HEK293T (cell line): ENCODE measurements at regions not wholly inside any gene's neighbourhood (a gene's known extent, or its start where the extent isn't known, plus 50 kb on each side); places are given as distances from the start of the nearest gene placed in this dataset.

ENCODE experiments used
- CTCF ChIA-PET: fragments of 350-600 bp; formaldehyde crosslinking; extraction: SDS; loops from one replicate; lab custom pipeline; 2021; ENCODE audit warnings: antibody characterized with exemption, inconsistent platforms; lab: Yijun Ruan, JAX
- POLR2A ChIA-PET: fragments of 350-600 bp; formaldehyde crosslinking; extraction: SDS; loops from one replicate; lab custom pipeline; 2020; ENCODE audit warnings: antibody characterized with exemption, inconsistent platforms; lab: Yijun Ruan, JAX
- DNase-seq: peaks from one replicate; pipeline ENCODE4 v3.0.0; 2012; ENCODE audit warnings: mixed read lengths; ENCODE audit errors: extremely low spot score
- ARNT ChIP-seq: fragments of 450-650 bp; IDR thresholded peaks from 2 replicates; pipeline ENCODE4 v1.6.1; 2017; ENCODE audit warnings: mild to moderate bottlenecking
- BHLHE40 ChIP-seq: fragments of 450-650 bp; IDR thresholded peaks from 2 replicates; pipeline ENCODE4 v1.6.1; 2016; ENCODE audit warnings: mild to moderate bottlenecking, moderate library complexity, borderline replicate concordance
- CTBP1 ChIP-seq: fragments of 450-650 bp; IDR thresholded peaks from 2 replicates; pipeline ENCODE4 v1.6.1; 2016; ENCODE audit warnings: borderline replicate concordance
- ELF4 ChIP-seq: fragments of 450-650 bp; IDR thresholded peaks from 2 replicates; pipeline ENCODE4 v1.6.1; 2017; ENCODE audit warnings: antibody characterized with exemption
- FOXA1 ChIP-seq: fragments of 450-650 bp; IDR thresholded peaks from 2 replicates; pipeline ENCODE4 v1.6.1; 2016; ENCODE audit warnings: mild to moderate bottlenecking
- FOXK2 ChIP-seq: fragments of 450-650 bp; IDR thresholded peaks from 2 replicates; pipeline ENCODE4 v1.6.1; 2016; ENCODE audit warnings: mild to moderate bottlenecking
- FOXM1 ChIP-seq: fragments of 450-650 bp; IDR thresholded peaks from 2 replicates; pipeline ENCODE4 v1.6.1; 2017; ENCODE audit warnings: mild to moderate bottlenecking, borderline replicate concordance
- HDGF ChIP-seq: fragments of 450-650 bp; IDR thresholded peaks from 2 replicates; pipeline ENCODE4 v1.6.1; 2017; ENCODE audit warnings: antibody characterized with exemption, borderline replicate concordance
- L3MBTL2 ChIP-seq: fragments of 450-650 bp; conservative IDR thresholded peaks from 2 replicates; pipeline ENCODE4 v1.6.1; 2016; ENCODE audit warnings: mild to moderate bottlenecking
- LEF1 ChIP-seq: fragments of 450-650 bp; IDR thresholded peaks from 2 replicates; pipeline ENCODE4 v1.6.1; 2017; ENCODE audit warnings: mild to moderate bottlenecking, borderline replicate concordance
- NFRKB ChIP-seq: fragments of 450-650 bp; IDR thresholded peaks from 2 replicates; pipeline ENCODE4 v1.6.1; 2016; ENCODE audit warnings: mild to moderate bottlenecking, moderate library complexity
- PKNOX1 ChIP-seq: fragments of 450-650 bp; IDR thresholded peaks from 2 replicates; pipeline ENCODE4 v1.6.1; 2016
- SP1 ChIP-seq: fragments of 450-650 bp; IDR thresholded peaks from 2 replicates; pipeline ENCODE4 v1.6.1; 2017
- SUZ12 ChIP-seq: fragments of 450-650 bp; IDR thresholded peaks from 2 replicates; pipeline ENCODE4 v1.6.1; 2016; ENCODE audit warnings: mild to moderate bottlenecking
- TARDBP ChIP-seq: fragments of 450-650 bp; IDR thresholded peaks from 2 replicates; pipeline ENCODE4 v1.6.1; 2016
- ZNF384 ChIP-seq: fragments of 450-650 bp; IDR thresholded peaks from 2 replicates; pipeline ENCODE4 v1.6.1; 2016

- ChIA-PET CTCF (no interaction called here), POLR2A (no interaction called here)
- no peak for DNase-seq
- TF ChIP-seq SUZ12 (no peak), FOXK2 (no peak), ARNT (no peak), PKNOX1 (no peak), LEF1 (no peak), NFRKB (no peak), CTBP1 (no peak), L3MBTL2 (no peak), TARDBP (no peak), ZNF384 (no peak)
These were observed 1407.5 kb upstream of the LRRTM3 start for GRCh38 chr10:65518379-65518778.

- ChIA-PET POLR2A (no interaction called here), CTCF (no interaction called here)
- DNase-seq = no peak
- TF ChIP-seq LEF1 = no peak
- no peak for TF ChIP-seq L3MBTL2
- no peak for TF ChIP-seq ARNT
- no peak for TF ChIP-seq ELF4
- TF ChIP-seq FOXM1 = no peak
- no peak for TF ChIP-seq ZNF384
- TF ChIP-seq HDGF = no peak
- TF ChIP-seq FOXA1 = no peak
- TF ChIP-seq CTBP1 = no peak
- TF ChIP-seq NFRKB = no peak
- no peak for TF ChIP-seq SUZ12
- TF ChIP-seq SP1 = no peak
- no peak for TF ChIP-seq PKNOX1
- no peak for TF ChIP-seq TARDBP
- no peak for TF ChIP-seq BHLHE40
- TF ChIP-seq FOXK2 = no peak
These were observed 1396.8 kb upstream of the LRRTM3 start for GRCh38 chr10:65528986-65529385.

- TF ChIP-seq ELF4 (no peak), FOXM1 (no peak), ZNF384 (no peak), TARDBP (no peak), SP1 (no peak), L3MBTL2 (no peak), SUZ12 (no peak), FOXA1 (no peak), CTBP1 (no peak), LEF1 (no peak), BHLHE40 (no peak), NFRKB (no peak), ARNT (no peak), PKNOX1 (no peak), HDGF (no peak), FOXK2 (no peak)
- DNase-seq = no peak
- POLR2A ChIA-PET = no interaction called here
- CTCF ChIA-PET = no interaction called here
These were observed 1394.3 kb upstream of the LRRTM3 start for GRCh38 chr10:65531545-65531944.

GRCh38 chr10:65534771-65535170 lies 1391.1 kb upstream of the LRRTM3 start:
- no peak for DNase-seq
- no peak for TF ChIP-seq ARNT
- TF ChIP-seq FOXK2 = no peak
- TF ChIP-seq HDGF = no peak
- TF ChIP-seq ZNF384 = no peak
- no peak for TF ChIP-seq LEF1
- no peak for TF ChIP-seq NFRKB
- no peak for TF ChIP-seq FOXA1
- TF ChIP-seq PKNOX1 = no peak
- ChIA-PET POLR2A (no interaction called here), CTCF (no interaction called here)

- CTCF ChIA-PET = no interaction called here
- POLR2A ChIA-PET = no interaction called here
- TF ChIP-seq ELF4 (no peak), ARNT (no peak), FOXA1 (no peak), SUZ12 (no peak)
- no peak for DNase-seq
These were observed 1381.1 kb upstream of the LRRTM3 start for GRCh38 chr10:65544756-65545155.

GRCh38 chr10:65548001-65548400 lies 1377.8 kb upstream of the LRRTM3 start:
- ChIA-PET POLR2A (no interaction called here), CTCF (no interaction called here)
- no peak for DNase-seq
- TF ChIP-seq TARDBP = no peak
- TF ChIP-seq HDGF = no peak
- TF ChIP-seq PKNOX1 = no peak
- no peak for TF ChIP-seq ZNF384
- no peak for TF ChIP-seq ELF4
- TF ChIP-seq NFRKB = no peak
- TF ChIP-seq FOXA1 = no peak
- no peak for TF ChIP-seq BHLHE40
- no peak for TF ChIP-seq FOXK2
- TF ChIP-seq CTBP1 = no peak
- no peak for TF ChIP-seq L3MBTL2
- TF ChIP-seq ARNT = no peak
- TF ChIP-seq LEF1 = no peak
- TF ChIP-seq FOXM1 = no peak
- TF ChIP-seq SP1 = no peak
- no peak for TF ChIP-seq SUZ12
